ENCODE measurements at regions not wholly inside any gene's neighbourhood (a gene's known extent, or its start where the extent isn't known, plus 50 kb on each side); places are given as distances from the start of the nearest gene placed in this dataset.

DNA sequence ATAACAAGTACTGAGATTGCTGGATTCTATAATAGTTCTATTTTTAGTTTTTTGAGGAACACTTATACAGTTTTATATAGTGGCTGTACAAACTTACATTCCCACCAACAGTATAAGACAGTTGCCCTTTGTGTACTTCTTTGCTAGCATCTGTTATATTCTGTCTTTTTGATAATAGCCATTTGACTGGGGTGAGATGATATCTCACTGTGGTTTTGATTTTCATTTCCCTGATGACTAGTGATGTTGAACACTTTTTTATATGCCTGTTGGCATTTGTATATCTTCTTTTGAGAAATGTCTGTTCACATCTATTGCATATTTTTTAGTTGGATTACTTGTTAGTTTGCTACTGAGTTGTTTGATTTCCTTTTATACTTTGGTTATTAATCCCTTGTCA lies 204.1 kb upstream of the SMC2 start:
- Mint-ChIP-seq H3K36me3 (ENCODE audit: low read depth) (no peaks in the 10 kb centered on the region), H3K4me3 (ENCODE audit: unreplicated experiment) (no peak overlapping the region), H3K4me1 (ENCODE audit: low read depth) (no peaks in the 10 kb centered on the region), H3K27me3 (ENCODE audit: low read depth) (no peaks in the 10 kb centered on the region), H3K27ac (ENCODE audit: unreplicated experiment) (no peak overlapping the region), H3K9me3 (ENCODE audit: low read depth) (no peaks in the 10 kb centered on the region)
- no peak for DNase-seq (ENCODE audit: low spot score)
- TF ChIP-seq, protein P1, sequence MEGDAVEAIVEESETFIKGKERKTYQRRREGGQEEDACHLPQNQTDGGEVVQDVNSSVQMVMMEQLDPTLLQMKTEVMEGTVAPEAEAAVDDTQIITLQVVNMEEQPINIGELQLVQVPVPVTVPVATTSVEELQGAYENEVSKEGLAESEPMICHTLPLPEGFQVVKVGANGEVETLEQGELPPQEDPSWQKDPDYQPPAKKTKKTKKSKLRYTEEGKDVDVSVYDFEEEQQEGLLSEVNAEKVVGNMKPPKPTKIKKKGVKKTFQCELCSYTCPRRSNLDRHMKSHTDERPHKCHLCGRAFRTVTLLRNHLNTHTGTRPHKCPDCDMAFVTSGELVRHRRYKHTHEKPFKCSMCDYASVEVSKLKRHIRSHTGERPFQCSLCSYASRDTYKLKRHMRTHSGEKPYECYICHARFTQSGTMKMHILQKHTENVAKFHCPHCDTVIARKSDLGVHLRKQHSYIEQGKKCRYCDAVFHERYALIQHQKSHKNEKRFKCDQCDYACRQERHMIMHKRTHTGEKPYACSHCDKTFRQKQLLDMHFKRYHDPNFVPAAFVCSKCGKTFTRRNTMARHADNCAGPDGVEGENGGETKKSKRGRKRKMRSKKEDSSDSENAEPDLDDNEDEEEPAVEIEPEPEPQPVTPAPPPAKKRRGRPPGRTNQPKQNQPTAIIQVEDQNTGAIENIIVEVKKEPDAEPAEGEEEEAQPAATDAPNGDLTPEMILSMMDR (IDR thresholded peaks at IDR 0.05): no peak

DNA sequence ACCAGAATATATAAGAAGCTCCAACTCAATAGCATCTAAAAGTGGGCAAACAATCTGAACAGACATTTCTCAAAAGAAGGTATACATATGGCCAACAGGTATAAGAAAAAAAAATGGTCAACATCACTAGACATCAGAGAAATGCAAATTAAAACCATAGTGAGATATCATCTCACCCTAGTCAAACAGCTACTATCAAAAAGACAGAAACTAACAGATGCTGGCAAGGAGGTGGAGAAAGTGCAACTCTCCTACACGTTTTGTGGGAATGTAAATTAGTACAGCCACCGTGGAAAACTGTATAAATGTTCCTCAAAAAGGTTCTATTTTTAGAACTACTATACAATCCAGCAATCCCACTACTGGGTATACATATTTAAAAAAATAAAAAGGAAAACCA lies 199.9 kb upstream of the SMC2 start:
- no peak for DNase-seq (ENCODE audit: low spot score)
- Mint-ChIP-seq H3K27ac (ENCODE audit: unreplicated experiment) (no peak overlapping the region), H3K4me1 (ENCODE audit: low read depth) (no peaks in the 10 kb centered on the region), H3K36me3 (ENCODE audit: low read depth) (no peaks in the 10 kb centered on the region), H3K9me3 (ENCODE audit: low read depth) (no peaks in the 10 kb centered on the region), H3K27me3 (ENCODE audit: low read depth) (no peaks in the 10 kb centered on the region), H3K4me3 (ENCODE audit: unreplicated experiment) (no peak overlapping the region)
- TF ChIP-seq, protein P1 (IDR thresholded peaks at IDR 0.05): no peak

DNA sequence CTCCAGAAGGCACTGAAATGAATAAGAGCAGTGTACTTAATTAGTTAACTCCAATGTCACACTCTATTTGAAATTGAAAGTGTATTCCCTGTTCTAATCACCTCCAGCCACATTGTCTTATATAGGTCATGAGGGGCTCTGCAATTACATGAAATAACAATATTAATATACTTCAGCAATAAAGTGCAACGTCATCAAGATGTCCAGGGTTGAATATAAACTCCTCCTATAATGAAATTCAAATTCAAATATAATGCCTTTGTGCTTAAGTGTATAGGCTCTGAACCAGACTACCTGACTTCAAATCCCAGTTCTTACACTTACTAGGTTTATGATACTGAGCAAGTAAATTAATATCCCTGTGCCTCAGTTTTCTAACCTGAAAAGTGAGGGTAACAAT lies 195.6 kb upstream of the SMC2 start:
- TF ChIP-seq, protein P1 (IDR thresholded peaks at IDR 0.05): no peak
- no peak overlapping the region for H3K4me3 Mint-ChIP-seq (ENCODE audit: unreplicated experiment)
- DNase-seq (ENCODE audit: low spot score): no peak
- H3K27ac Mint-ChIP-seq (ENCODE audit: unreplicated experiment): no peak overlapping the region
- no peaks in the 10 kb centered on the region for H3K36me3 Mint-ChIP-seq (ENCODE audit: low read depth)
- H3K9me3 Mint-ChIP-seq (ENCODE audit: low read depth): no peaks in the 10 kb centered on the region
- H3K4me1 Mint-ChIP-seq (ENCODE audit: low read depth): no peaks in the 10 kb centered on the region
- peaks cover 2% of the 10 kb centered on the region for H3K27me3 Mint-ChIP-seq (ENCODE audit: low read depth)

DNA sequence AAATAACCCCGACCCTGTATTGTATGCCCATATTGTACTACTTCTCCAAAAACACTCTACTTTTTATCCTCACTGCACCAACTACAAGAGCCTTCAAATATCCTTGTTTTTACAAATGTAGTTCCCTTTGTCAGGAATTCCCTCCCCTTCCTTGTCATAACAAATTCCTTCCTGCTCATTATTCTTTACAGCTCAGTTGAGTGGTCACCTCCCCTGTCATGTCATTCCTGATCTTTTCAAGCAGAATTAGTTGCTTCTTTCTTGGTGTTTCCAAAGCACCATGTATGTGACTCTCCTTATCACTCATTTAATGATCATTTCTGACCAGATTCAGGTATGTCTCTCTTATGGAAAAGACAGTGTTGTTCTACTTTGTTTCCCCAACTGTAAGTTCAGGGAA lies 194.2 kb upstream of the SMC2 start:
- no peak for DNase-seq (ENCODE audit: low spot score)
- TF ChIP-seq, protein P1 (IDR thresholded peaks at IDR 0.05): no peak
- Mint-ChIP-seq H3K4me3 (ENCODE audit: unreplicated experiment) (no peak overlapping the region), H3K4me1 (ENCODE audit: low read depth) (no peaks in the 10 kb centered on the region), H3K36me3 (ENCODE audit: low read depth) (no peaks in the 10 kb centered on the region), H3K27me3 (ENCODE audit: low read depth) (peaks cover 3% of the 10 kb centered on the region), H3K27ac (ENCODE audit: unreplicated experiment) (no peak overlapping the region), H3K9me3 (ENCODE audit: low read depth) (no peaks in the 10 kb centered on the region)

DNA sequence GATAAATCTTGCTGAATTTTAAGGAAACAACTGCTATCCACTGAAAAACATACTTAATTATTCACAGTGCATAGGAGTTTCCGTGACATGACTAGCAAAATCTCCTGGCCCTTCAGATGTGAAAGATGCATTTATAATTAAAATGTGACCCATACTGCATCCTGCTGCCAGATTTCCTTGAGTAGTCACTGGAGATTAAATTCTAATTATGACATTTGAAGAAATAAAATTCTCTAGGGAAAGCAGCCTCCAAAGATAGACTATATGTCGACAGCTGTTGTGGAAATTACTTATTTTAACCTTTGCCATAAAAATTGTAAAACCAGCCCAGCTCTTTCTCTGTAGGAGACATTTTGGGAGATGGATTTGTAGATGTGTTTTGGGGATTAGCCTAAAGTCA lies 193.6 kb upstream of the SMC2 start:
- H3K27ac Mint-ChIP-seq (ENCODE audit: unreplicated experiment): no peak overlapping the region
- no peak for DNase-seq (ENCODE audit: low spot score)
- TF ChIP-seq, protein P1 (IDR thresholded peaks at IDR 0.05): no peak
- H3K4me1 Mint-ChIP-seq (ENCODE audit: low read depth): no peaks in the 10 kb centered on the region
- peaks cover 3% of the 10 kb centered on the region for H3K27me3 Mint-ChIP-seq (ENCODE audit: low read depth)
- H3K36me3 Mint-ChIP-seq (ENCODE audit: low read depth): no peaks in the 10 kb centered on the region
- H3K9me3 Mint-ChIP-seq (ENCODE audit: low read depth): no peaks in the 10 kb centered on the region
- H3K4me3 Mint-ChIP-seq (ENCODE audit: unreplicated experiment): no peak overlapping the region
